H1 (cell line): ENCODE measurements at regions not wholly inside any gene's neighbourhood (a gene's known extent, or its start where the extent isn't known, plus 50 kb on each side); places are given as distances from the start of the nearest gene placed in this dataset.

ENCODE experiments used
- CEBPB ChIP-seq: IDR thresholded peaks from 2 replicates; pipeline ENCODE4 v1.6.1; 2012; ENCODE audit warnings: low read depth, low read length
- EGR1 ChIP-seq: IDR thresholded peaks from 2 replicates; pipeline ENCODE4 v1.6.1; 2011; ENCODE audit warnings: low read depth, low read length, borderline replicate concordance
- EP300 ChIP-seq, 2 experiments: IDR thresholded peaks; 1 replicate in 1 of 2; 2 replicates in 1 of 2; pipeline ENCODE4 v1.6.1; 2011 to 2012; ENCODE audit warnings: low read depth in 2 of 2, low read length in 2 of 2, mild to moderate bottlenecking in 2 of 2, borderline replicate concordance in 1 of 2, inconsistent platforms in 1 of 2, moderate library complexity in 1 of 2
- GABPA ChIP-seq: IDR thresholded peaks from 2 replicates; pipeline ENCODE4 v1.6.1; 2011; ENCODE audit warnings: mild to moderate bottlenecking, low read length, moderate library complexity, borderline replicate concordance; ENCODE audit not compliant: insufficient read depth
- JUN ChIP-seq: IDR thresholded peaks from 2 replicates; pipeline ENCODE4 v1.6.1; 2011; ENCODE audit warnings: low read depth, mild to moderate bottlenecking, improper control_type of control experiment, low read length
- POLR2A ChIP-seq, 2 experiments: IDR thresholded peaks; 1 replicate in 1 of 2; 2 replicates in 1 of 2; pipeline ENCODE4 v1.6.1; 2011; ENCODE audit warnings: low read depth in 2 of 2, low read length in 2 of 2, mild to moderate bottlenecking in 2 of 2; ENCODE audit errors: control extremely low read depth in 1 of 2
- POLR2AphosphoS5 ChIP-seq: IDR thresholded peaks from 2 replicates; pipeline ENCODE4 v1.6.1; 2011; ENCODE audit warnings: low read depth, low read length
- SAP30 ChIP-seq: fragments of 300-600 bp; sonication (generic); IDR thresholded peaks from 2 replicates; pipeline ENCODE4 v1.7.1; 2012; ENCODE audit warnings: low read length, moderate library complexity, mild to moderate bottlenecking, inconsistent platforms; ENCODE audit not compliant: insufficient read depth, insufficient replicate concordance
- SRF ChIP-seq: IDR thresholded peaks from 2 replicates; pipeline ENCODE4 v1.6.1; 2011; ENCODE audit warnings: mild to moderate bottlenecking, low read depth, low read length, moderate library complexity
- TAF1 ChIP-seq: IDR thresholded peaks from 2 replicates; pipeline ENCODE4 v1.6.1; 2011; ENCODE audit warnings: mild to moderate bottlenecking, low read depth, low read length
- TBP ChIP-seq: IDR thresholded peaks from 2 replicates; pipeline ENCODE4 v1.6.1; 2011; ENCODE audit warnings: low read depth, low read length, improper control_type of control experiment

GRCh38 chr13:64540976-64541375 lies 2689.2 kb downstream of the PCDH9 start:
- TF ChIP-seq JUN, result no peak
- TF ChIP-seq POLR2A (IDR thresholded peaks at IDR 0.05; ENCODE audit: control extremely low read depth in 1 of 2, low read depth in 2 of 2, low read length in 2 of 2), result no peak
- TF ChIP-seq GABPA, result no peak
- TF ChIP-seq POLR2AphosphoS5, result no peak
- no peak for TF ChIP-seq TAF1
- TF ChIP-seq EGR1, result no peak
- no peak for TF ChIP-seq EP300 (IDR thresholded peaks at IDR 0.05; ENCODE audit: borderline replicate concordance in 1 of 2, low read depth in 2 of 2, low read length in 2 of 2)
- no peak for TF ChIP-seq TBP
- no peak for TF ChIP-seq CEBPB
- no peak for TF ChIP-seq SAP30
- no peak for TF ChIP-seq SRF
